ENCODE measurements at regions not wholly inside any gene's neighbourhood (a gene's known extent, or its start where the extent isn't known, plus 50 kb on each side); places are given as distances from the start of the nearest gene placed in this dataset.

- no peak for TF ChIP-seq CTCF (IDR thresholded peaks at IDR 0.05)
- H3K36me3 Mint-ChIP-seq (ENCODE audit: low read depth): no peaks in the 10 kb centered on the region
- intact Hi-C loops (cut with micrococcal nuclease): no loop called here
- H3K4me1 Mint-ChIP-seq: no peaks in the 10 kb centered on the region
- no peak overlapping the region for H3K4me3 Mint-ChIP-seq
- ATAC-seq (ENCODE audit: low read depth) (no peak), DNase-seq (no peak)
- POLR2A ChIA-PET: no interaction called here
- CTCF ChIA-PET: no interaction called here
- H3K9me3 Mint-ChIP-seq: peaks cover 9% of the 10 kb centered on the region
- no peak overlapping the region for H3K27ac Mint-ChIP-seq
- H3K27me3 Mint-ChIP-seq: no peaks in the 10 kb centered on the region
These were observed 1654.0 kb upstream of the ZEB2 start for GRCh38 chr2:146173934-146174333.

DNA sequence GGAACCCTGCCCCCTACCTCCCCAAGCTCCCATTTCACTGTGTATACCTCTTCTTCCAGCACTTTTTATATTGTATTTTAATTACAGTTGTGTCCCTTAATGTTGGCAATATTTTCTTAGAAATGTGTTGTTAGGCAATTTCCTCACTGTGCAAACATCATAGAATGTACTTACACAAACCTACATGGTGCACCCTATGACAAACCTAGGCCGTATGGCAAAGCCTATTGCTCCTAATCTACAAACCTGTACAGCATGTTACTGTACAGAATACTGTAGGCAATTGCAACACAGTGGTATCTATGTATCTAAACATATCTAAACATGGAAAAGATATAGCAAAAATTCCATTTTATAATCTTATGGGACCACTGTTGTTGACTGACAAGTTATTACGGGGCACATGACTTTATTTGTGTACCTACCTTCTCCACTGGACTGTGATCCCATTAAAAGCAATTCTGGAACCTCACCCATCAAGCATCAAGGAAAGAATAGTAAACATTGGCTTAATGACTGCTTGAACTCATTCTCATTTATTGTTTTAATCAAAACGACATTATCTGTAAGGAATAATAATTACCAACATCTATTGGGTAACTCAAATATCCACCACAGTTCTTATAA is 1641.5 kb upstream of the ZEB2 start:
- intact Hi-C loops (cut with micrococcal nuclease): no loop called here
- CTCF ChIA-PET: no interaction called here
- no peaks in the 10 kb centered on the region for H3K9me3 Mint-ChIP-seq
- no peak overlapping the region for H3K27ac Mint-ChIP-seq
- H3K27me3 Mint-ChIP-seq: no peaks in the 10 kb centered on the region
- no peaks in the 10 kb centered on the region for H3K4me1 Mint-ChIP-seq
- no peak overlapping the region for H3K4me3 Mint-ChIP-seq
- H3K36me3 Mint-ChIP-seq (ENCODE audit: low read depth): no peaks in the 10 kb centered on the region
- no peak for DNase-seq
- POLR2A ChIA-PET: no interaction called here
- no peak for ATAC-seq (ENCODE audit: low read depth)
- no peak for TF ChIP-seq CTCF (IDR thresholded peaks at IDR 0.05)

GRCh38 chr2:146158072-146158674 is 1638.3 kb upstream of the ZEB2 start:
- ChIA-PET POLR2A (no interaction called here), CTCF (no interaction called here)
- H3K9me3 Mint-ChIP-seq: no peaks in the 10 kb centered on the region
- H3K4me1 Mint-ChIP-seq: no peaks in the 10 kb centered on the region
- no peak for TF ChIP-seq CTCF (IDR thresholded peaks at IDR 0.05)
- H3K27me3 Mint-ChIP-seq: no peaks in the 10 kb centered on the region
- intact Hi-C loops (cut with micrococcal nuclease): no loop called here
- DNase-seq: no peak
- no peak overlapping the region for H3K4me3 Mint-ChIP-seq
- H3K36me3 Mint-ChIP-seq (ENCODE audit: low read depth): no peaks in the 10 kb centered on the region
- H3K27ac Mint-ChIP-seq: no peak overlapping the region
- ATAC-seq (ENCODE audit: low read depth): no peak

- no peaks in the 10 kb centered on the region for H3K27me3 Mint-ChIP-seq
- no peak for TF ChIP-seq CTCF (IDR thresholded peaks at IDR 0.05)
- intact Hi-C loops (cut with micrococcal nuclease): no loop called here
These were observed 1627.6 kb upstream of the ZEB2 start for GRCh38 chr2:146147448-146148012.

DNA sequence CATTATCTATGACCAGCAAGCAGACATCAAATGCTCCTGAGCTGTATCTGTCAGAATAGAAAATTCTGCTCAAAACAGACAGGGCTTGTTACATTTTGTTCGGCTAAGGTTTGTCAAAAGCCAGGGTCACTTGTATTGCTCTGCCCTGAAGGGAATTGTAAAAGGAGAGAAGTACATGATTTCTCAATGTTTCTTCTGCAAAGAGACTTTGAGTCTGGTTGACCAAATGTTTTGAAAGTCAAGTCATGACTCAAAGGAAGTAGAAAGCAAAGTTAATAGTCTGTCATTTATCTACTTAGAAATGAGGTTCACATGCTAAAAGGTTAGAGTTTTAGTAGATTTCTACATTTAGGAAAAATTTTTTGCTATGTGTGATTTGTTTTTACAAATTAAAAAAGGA is 1624.1 kb upstream of the ZEB2 start:
- peaks cover 2% of the 10 kb centered on the region for H3K27me3 Mint-ChIP-seq
- intact Hi-C loops (cut with micrococcal nuclease): no loop called here
- H3K27ac Mint-ChIP-seq: no peak overlapping the region
- no peaks in the 10 kb centered on the region for H3K9me3 Mint-ChIP-seq
- no peaks in the 10 kb centered on the region for H3K36me3 Mint-ChIP-seq (ENCODE audit: low read depth)
- H3K4me1 Mint-ChIP-seq: no peaks in the 10 kb centered on the region
- H3K4me3 Mint-ChIP-seq: no peak overlapping the region
- ChIA-PET CTCF (no interaction called here), POLR2A (no interaction called here)
- ATAC-seq (ENCODE audit: low read depth): no peak
- no peak for DNase-seq
- TF ChIP-seq CTCF (IDR thresholded peaks at IDR 0.05): no peak

More at GRCh38 chr2:146147448-146148012, 1627.6 kb upstream of the ZEB2 start:
- ChIA-PET CTCF (no interaction called here), POLR2A (no interaction called here)
- Mint-ChIP-seq H3K4me3 (no peak overlapping the region), H3K36me3 (ENCODE audit: low read depth) (no peaks in the 10 kb centered on the region), H3K9me3 (no peaks in the 10 kb centered on the region), H3K4me1 (no peaks in the 10 kb centered on the region), H3K27ac (no peak overlapping the region)
- ATAC-seq (ENCODE audit: low read depth) (no peak), DNase-seq (no peak)
